CD4-positive, alpha-beta T cell (primary cell): ENCODE measurements at regions not wholly inside any gene's neighbourhood (a gene's known extent, or its start where the extent isn't known, plus 50 kb on each side); places are given as distances from the start of the nearest gene placed in this dataset.

ENCODE experiments used
- ATAC-seq: fragments of 200-7000 bp; cut with Tn5 transposase; one replicate; pipeline ENCODE4 v1.10.0; 2022; ENCODE audit warnings: mild to moderate bottlenecking; ENCODE audit not compliant: poor library complexity
- CTCF ChIA-PET: fragments of 350-600 bp; sonication (Branson Sonifier 250); formaldehyde crosslinking; loops from one replicate; lab custom pipeline; 2021; ENCODE audit warnings: antibody characterized with exemption, inconsistent platforms; lab: Charles Lee
- POLR2A ChIA-PET: fragments of 350-600 bp; sonication (Branson Sonifier 250); formaldehyde crosslinking; loops from one replicate; lab custom pipeline; 2021; ENCODE audit warnings: antibody characterized with exemption, inconsistent platforms; lab: Charles Lee
- DNase-seq, 14 experiments: peaks; one replicate each; pipeline ENCODE4 v3.0.0-alpha.2; 2013 to 2020; ENCODE audit warnings: mixed read lengths in 2 of 14
- H3K27ac ChIP-seq, 2 donors: one replicate each; pipeline versions ENCODE4 v1.5.1 to v1.7.0; 2013; ENCODE audit warnings: low read length in 2 of 2, low read depth in 1 of 2, mild to moderate bottlenecking in 1 of 2
- H3K27me3 ChIP-seq, 2 experiments: 1 replicate in 1 of 2; 2 replicates in 1 of 2; pipeline versions ENCODE4 v1.6.1 to v1.7.0; 2013; ENCODE audit warnings: low read length in 2 of 2, control low read depth in 1 of 2, mild to moderate bottlenecking in 1 of 2, moderate library complexity in 1 of 2; ENCODE audit not compliant: insufficient read depth in 2 of 2, control insufficient read depth in 1 of 2
- H3K36me3 ChIP-seq: one replicate; pipeline ENCODE4 v1.6.1; 2013; ENCODE audit warnings: low read length, control low read depth; ENCODE audit not compliant: insufficient read depth
- H3K4me1 ChIP-seq: one replicate; pipeline ENCODE4 v1.6.1; 2013; ENCODE audit warnings: low read length, control low read depth; ENCODE audit not compliant: insufficient read depth
- H3K4me3 ChIP-seq: one replicate; pipeline ENCODE4 v1.5.1; 2013; ENCODE audit warnings: mild to moderate bottlenecking, low read length, moderate library complexity
- H3K9me3 ChIP-seq, 2 experiments: 1 replicate in 1 of 2; 2 replicates in 1 of 2; pipeline versions ENCODE4 v1.6.1 to v1.7.0; 2013; ENCODE audit warnings: low read length in 2 of 2, mild to moderate bottlenecking in 2 of 2, control low read depth in 1 of 2, moderate library complexity in 1 of 2; ENCODE audit not compliant: control insufficient read depth in 1 of 2, insufficient read depth in 1 of 2
- H3K27ac Mint-ChIP-seq: one replicate; pipeline ENCODE4 v1.8.0; 2020; ENCODE audit warnings: mixed read lengths
- H3K27me3 Mint-ChIP-seq: one replicate; pipeline ENCODE4 v1.8.0; 2021; ENCODE audit warnings: mixed read lengths
- H3K36me3 Mint-ChIP-seq: one replicate; pipeline ENCODE4 v1.8.0; 2021; ENCODE audit warnings: low read depth, mixed read lengths
- H3K4me1 Mint-ChIP-seq: one replicate; pipeline ENCODE4 v1.8.0; 2021; ENCODE audit warnings: low read depth, mixed read lengths
- H3K4me3 Mint-ChIP-seq: one replicate; pipeline ENCODE4 v1.8.0; 2020; ENCODE audit warnings: mild to moderate bottlenecking, mixed read lengths
- H3K9me3 Mint-ChIP-seq: one replicate; pipeline ENCODE4 v1.8.0; 2020; ENCODE audit warnings: mixed read lengths
- intact Hi-C, 2 experiments: fragments of 100-400 bp; cut with DNase I in 1 of 2; cut with micrococcal nuclease in 1 of 2; formaldehyde crosslinking; loops; one replicate each; pipeline versions ENCODE4 v1.15.1 to v1.9.0; 2023 to 2025; cut with DNase I, micrococcal nuclease
- TF ChIP-seq, protein P1 (sequence below): fragments of 200-600 bp; IDR thresholded peaks from one replicate; pipeline ENCODE4 v1.8.0; 2022; ENCODE audit warnings: antibody characterized with exemption, mild to moderate bottlenecking

DNA sequence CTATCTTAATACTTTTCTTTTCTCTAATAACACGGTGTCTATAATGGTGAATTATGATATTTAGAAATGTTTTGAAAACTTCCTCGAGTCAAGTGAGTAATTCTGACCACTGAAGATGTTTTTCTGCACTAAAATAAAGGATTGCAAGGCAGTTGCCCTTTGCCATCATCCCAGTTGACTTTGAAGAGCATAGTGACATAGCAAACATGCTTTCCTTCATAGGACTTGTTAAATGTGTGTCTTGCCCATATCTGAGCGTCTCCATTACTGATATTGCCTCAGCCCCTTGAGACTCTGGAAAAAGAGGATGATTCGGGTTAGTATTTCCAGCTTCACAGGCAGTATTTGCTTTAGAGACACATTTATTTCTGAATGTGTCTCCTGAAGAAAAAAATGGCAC is 125.2 kb upstream of the MCHR2 start:
- H3K4me1 Mint-ChIP-seq: no peaks in the 10 kb centered on the region
- no peaks in the 10 kb centered on the region for H3K4me1 ChIP-seq
- H3K27ac Mint-ChIP-seq: no peak overlapping the region
- no peak overlapping the region for H3K4me3 Mint-ChIP-seq
- POLR2A ChIA-PET: no interaction called here
- peaks cover 28% of the 10 kb centered on the region for H3K27me3 Mint-ChIP-seq
- TF ChIP-seq, protein P1, sequence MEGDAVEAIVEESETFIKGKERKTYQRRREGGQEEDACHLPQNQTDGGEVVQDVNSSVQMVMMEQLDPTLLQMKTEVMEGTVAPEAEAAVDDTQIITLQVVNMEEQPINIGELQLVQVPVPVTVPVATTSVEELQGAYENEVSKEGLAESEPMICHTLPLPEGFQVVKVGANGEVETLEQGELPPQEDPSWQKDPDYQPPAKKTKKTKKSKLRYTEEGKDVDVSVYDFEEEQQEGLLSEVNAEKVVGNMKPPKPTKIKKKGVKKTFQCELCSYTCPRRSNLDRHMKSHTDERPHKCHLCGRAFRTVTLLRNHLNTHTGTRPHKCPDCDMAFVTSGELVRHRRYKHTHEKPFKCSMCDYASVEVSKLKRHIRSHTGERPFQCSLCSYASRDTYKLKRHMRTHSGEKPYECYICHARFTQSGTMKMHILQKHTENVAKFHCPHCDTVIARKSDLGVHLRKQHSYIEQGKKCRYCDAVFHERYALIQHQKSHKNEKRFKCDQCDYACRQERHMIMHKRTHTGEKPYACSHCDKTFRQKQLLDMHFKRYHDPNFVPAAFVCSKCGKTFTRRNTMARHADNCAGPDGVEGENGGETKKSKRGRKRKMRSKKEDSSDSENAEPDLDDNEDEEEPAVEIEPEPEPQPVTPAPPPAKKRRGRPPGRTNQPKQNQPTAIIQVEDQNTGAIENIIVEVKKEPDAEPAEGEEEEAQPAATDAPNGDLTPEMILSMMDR: no peak
- CTCF ChIA-PET: no interaction called here
- H3K36me3 Mint-ChIP-seq: no peaks in the 10 kb centered on the region
- no peaks in the 10 kb centered on the region for H3K9me3 Mint-ChIP-seq
- no peak overlapping the region for H3K27ac ChIP-seq
- no peaks in the 10 kb centered on the region for H3K9me3 ChIP-seq
- DNase-seq: no peak
- no peak overlapping the region for H3K4me3 ChIP-seq
- intact Hi-C loops: loop anchor here (5.0 to 10.0 kb wide), 4 partner anchors 356 to 603 kb away; no protein-coding TSS in a partner anchor
- no peak for ATAC-seq
- H3K27me3 ChIP-seq: no peaks in the 10 kb centered on the region
- no peaks in the 10 kb centered on the region for H3K36me3 ChIP-seq

DNA sequence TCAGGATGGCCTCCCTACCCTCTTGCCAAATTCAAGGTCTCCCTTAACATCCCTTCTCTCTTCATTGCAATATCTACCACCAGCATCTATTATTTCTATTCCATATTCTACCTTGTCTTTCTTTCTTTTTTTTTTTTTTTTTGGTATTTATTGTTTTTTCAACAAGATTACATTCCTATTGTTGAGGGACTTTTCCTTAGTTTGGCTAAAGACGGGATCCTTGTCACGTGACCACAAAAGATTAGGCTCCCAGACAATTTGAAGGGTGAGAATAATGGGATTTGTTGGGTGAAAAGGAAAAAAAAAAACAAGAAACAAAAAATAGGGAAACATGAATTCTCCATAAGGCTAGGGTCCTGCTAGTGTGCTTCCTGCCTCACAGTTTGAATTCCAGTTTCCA is 124.3 kb upstream of the MCHR2 start:
- no peaks in the 10 kb centered on the region for H3K9me3 Mint-ChIP-seq
- no peaks in the 10 kb centered on the region for H3K9me3 ChIP-seq

GRCh38 chr6:100117680-100118079 is 123.7 kb upstream of the MCHR2 start:
- Mint-ChIP-seq H3K4me1 (no peaks in the 10 kb centered on the region), H3K27me3 (peaks cover 20% of the 10 kb centered on the region), H3K9me3 (no peaks in the 10 kb centered on the region), H3K36me3 (no peaks in the 10 kb centered on the region), H3K27ac (no peak overlapping the region), H3K4me3 (no peak overlapping the region)
- Histone ChIP-seq H3K27me3 (no peaks in the 10 kb centered on the region), H3K36me3 (no peaks in the 10 kb centered on the region), H3K27ac (no peak overlapping the region), H3K4me1 (no peaks in the 10 kb centered on the region), H3K4me3 (no peak overlapping the region), H3K9me3 (no peaks in the 10 kb centered on the region)
- POLR2A ChIA-PET: no interaction called here
- intact Hi-C loops: loop anchor here (5.0 to 10.0 kb wide), 4 partner anchors 357 to 605 kb away; no protein-coding TSS in a partner anchor
- DNase-seq (no peak), ATAC-seq (no peak)
- TF ChIP-seq, protein P1: no peak
- CTCF ChIA-PET: interaction anchor here (1.5 kb wide), 1 partner anchor 11 kb away, joined by 3 read pairs; no protein-coding TSS in a partner anchor

More for the DNA sequence above, 124.3 kb upstream of the MCHR2 start:
- Histone ChIP-seq H3K36me3 (no peaks in the 10 kb centered on the region), H3K4me3 (no peak overlapping the region), H3K4me1 (no peaks in the 10 kb centered on the region), H3K27ac (no peak overlapping the region), H3K27me3 (no peaks in the 10 kb centered on the region)
- ATAC-seq: no peak
- Mint-ChIP-seq H3K4me3 (no peak overlapping the region), H3K27ac (no peak overlapping the region), H3K36me3 (no peaks in the 10 kb centered on the region), H3K4me1 (no peaks in the 10 kb centered on the region), H3K27me3 (peaks cover 23% of the 10 kb centered on the region)
- ChIA-PET CTCF (no interaction called here), POLR2A (no interaction called here)
- TF ChIP-seq, protein P1: no peak
- intact Hi-C loops: loop anchor here (5.0 to 10.0 kb wide), 4 partner anchors 356 to 604 kb away; no protein-coding TSS in a partner anchor
- DNase-seq: no peak
